ENCODE measurements at regions not wholly inside any gene's neighbourhood (a gene's known extent, or its start where the extent isn't known, plus 50 kb on each side); places are given as distances from the start of the nearest gene placed in this dataset.

DNA sequence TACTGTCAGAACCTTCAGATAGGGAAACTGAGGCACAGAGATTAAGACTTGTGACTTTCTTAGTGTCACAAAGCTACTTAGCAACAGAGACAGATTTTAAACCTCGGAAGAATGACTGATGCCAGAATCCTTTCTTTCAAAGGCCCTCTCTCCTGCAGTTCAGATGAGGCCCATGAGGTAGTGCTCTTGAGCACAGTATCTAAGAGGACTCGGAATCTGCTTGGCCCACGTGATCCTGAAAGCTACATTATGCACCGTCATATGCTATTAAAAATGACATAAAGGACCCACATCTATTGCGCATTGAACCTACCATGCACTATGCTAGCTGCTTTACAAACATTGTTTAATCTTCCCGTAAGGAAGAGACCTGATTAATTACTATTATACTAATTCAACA lies 355.9 kb downstream of the SFMBT2 start:
- TF ChIP-seq, protein P1, sequence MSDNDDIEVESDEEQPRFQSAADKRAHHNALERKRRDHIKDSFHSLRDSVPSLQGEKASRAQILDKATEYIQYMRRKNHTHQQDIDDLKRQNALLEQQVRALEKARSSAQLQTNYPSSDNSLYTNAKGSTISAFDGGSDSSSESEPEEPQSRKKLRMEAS (IDR thresholded peaks at IDR 0.05): no peak
- TF ChIP-seq RAD21 (IDR thresholded peaks at IDR 0.05; ENCODE audit: low read depth) (no peak), EP300 (IDR thresholded peaks at IDR 0.05; ENCODE audit: borderline replicate concordance) (no peak), TAF1 (IDR thresholded peaks at IDR 0.05; ENCODE audit: low read depth) (no peak), CEBPB (IDR thresholded peaks at IDR 0.05) (no peak), CREB1 (IDR thresholded peaks at IDR 0.05; ENCODE audit: low read depth) (no peak), TCF12 (IDR thresholded peaks at IDR 0.05; ENCODE audit: low read depth) (no peak), FOXM1 (IDR thresholded peaks at IDR 0.05; ENCODE audit: borderline replicate concordance, low read depth) (no peak), YY1 (IDR thresholded peaks at IDR 0.05; ENCODE audit: low read depth) (no peak)
- TF ChIP-seq, protein P2, sequence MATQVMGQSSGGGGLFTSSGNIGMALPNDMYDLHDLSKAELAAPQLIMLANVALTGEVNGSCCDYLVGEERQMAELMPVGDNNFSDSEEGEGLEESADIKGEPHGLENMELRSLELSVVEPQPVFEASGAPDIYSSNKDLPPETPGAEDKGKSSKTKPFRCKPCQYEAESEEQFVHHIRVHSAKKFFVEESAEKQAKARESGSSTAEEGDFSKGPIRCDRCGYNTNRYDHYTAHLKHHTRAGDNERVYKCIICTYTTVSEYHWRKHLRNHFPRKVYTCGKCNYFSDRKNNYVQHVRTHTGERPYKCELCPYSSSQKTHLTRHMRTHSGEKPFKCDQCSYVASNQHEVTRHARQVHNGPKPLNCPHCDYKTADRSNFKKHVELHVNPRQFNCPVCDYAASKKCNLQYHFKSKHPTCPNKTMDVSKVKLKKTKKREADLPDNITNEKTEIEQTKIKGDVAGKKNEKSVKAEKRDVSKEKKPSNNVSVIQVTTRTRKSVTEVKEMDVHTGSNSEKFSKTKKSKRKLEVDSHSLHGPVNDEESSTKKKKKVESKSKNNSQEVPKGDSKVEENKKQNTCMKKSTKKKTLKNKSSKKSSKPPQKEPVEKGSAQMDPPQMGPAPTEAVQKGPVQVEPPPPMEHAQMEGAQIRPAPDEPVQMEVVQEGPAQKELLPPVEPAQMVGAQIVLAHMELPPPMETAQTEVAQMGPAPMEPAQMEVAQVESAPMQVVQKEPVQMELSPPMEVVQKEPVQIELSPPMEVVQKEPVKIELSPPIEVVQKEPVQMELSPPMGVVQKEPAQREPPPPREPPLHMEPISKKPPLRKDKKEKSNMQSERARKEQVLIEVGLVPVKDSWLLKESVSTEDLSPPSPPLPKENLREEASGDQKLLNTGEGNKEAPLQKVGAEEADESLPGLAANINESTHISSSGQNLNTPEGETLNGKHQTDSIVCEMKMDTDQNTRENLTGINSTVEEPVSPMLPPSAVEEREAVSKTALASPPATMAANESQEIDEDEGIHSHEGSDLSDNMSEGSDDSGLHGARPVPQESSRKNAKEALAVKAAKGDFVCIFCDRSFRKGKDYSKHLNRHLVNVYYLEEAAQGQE (IDR thresholded peaks at IDR 0.05; ENCODE audit: low read depth): no peak
- TF ChIP-seq, protein P3, sequence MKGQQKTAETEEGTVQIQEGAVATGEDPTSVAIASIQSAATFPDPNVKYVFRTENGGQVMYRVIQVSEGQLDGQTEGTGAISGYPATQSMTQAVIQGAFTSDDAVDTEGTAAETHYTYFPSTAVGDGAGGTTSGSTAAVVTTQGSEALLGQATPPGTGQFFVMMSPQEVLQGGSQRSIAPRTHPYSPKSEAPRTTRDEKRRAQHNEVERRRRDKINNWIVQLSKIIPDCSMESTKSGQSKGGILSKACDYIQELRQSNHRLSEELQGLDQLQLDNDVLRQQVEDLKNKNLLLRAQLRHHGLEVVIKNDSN (IDR thresholded peaks at IDR 0.05): peak; percentile 73

Data from Ishikawa (cell line).